Kasumi-1 (cell line): ENCODE measurements at regions not wholly inside any gene's neighbourhood (a gene's known extent, or its start where the extent isn't known, plus 50 kb on each side); places are given as distances from the start of the nearest gene placed in this dataset.

ENCODE experiments used
- DNase-seq, 2 experiments: peaks; one replicate each; lab custom pipeline; 2025; lab: John Stamatoyannopoulos, UW

DNA sequence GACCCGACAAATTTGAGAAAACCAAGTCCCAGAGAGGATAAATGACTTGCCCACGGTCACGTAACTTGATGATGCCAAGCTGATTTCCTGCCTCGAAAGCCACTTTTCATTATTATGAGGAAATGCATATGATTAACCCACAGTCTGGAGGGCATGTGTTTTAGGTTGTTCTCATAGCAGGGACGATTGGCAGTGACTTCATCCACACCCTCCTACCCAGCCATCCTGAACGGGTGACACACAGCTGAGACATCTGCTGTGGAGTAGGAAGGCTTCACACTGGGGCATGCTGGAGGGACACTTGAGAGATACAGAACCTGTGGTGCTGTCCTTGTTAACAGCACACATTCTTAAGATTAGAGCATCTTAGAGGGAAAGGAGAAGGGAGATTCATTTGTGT is 65.4 kb upstream of the WDFY2 start:
- no peak for DNase-seq

- DNase-seq = no peak
These were observed 64.5 kb upstream of the WDFY2 start for GRCh38 chr13:51519771-51520216.

DNA sequence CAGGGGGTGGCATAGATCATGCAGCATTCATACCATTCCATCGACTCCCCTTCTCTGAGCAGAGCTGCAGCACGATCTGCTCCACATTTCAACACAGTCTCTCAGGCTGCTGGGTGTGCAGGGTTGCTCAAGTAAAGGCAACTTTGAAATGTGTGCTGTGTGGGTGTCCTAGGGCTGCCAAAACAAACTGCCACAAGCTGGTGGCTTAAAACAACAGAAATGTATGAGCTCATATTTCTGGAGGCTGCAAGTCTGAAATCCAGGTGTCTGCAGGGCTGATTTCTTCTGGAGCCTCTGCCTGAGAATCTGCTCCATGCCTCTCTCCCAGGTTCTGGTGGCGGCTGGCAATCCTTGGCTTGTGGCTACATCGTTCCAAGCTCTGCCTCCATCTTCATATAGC is 63.7 kb upstream of the WDFY2 start:
- peak; percentile 13 to 46 for DNase-seq

GRCh38 chr13:51523082-51523518 is 61.2 kb upstream of the WDFY2 start:
- DNase-seq = peak; percentile 52 to 67

DNA sequence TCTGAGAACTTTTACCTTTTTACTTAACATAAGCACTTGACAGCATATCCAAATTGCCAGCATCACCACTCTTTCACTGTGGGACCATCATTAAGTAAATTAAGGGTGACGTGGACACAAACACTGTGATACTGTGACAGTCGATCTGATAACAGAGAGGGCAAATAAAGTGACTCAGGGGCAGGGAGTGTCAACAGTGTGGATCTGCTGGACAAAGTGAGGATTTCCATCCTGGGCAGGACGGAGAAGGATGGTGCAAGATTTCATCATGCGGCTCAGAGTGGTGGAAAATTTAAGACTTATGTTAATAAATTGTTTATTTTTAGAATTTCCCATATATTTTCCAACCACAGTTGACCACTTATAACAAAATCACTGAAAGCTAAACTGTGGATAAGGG is 60.0 kb upstream of the WDFY2 start:
- DNase-seq = no peak

DNA sequence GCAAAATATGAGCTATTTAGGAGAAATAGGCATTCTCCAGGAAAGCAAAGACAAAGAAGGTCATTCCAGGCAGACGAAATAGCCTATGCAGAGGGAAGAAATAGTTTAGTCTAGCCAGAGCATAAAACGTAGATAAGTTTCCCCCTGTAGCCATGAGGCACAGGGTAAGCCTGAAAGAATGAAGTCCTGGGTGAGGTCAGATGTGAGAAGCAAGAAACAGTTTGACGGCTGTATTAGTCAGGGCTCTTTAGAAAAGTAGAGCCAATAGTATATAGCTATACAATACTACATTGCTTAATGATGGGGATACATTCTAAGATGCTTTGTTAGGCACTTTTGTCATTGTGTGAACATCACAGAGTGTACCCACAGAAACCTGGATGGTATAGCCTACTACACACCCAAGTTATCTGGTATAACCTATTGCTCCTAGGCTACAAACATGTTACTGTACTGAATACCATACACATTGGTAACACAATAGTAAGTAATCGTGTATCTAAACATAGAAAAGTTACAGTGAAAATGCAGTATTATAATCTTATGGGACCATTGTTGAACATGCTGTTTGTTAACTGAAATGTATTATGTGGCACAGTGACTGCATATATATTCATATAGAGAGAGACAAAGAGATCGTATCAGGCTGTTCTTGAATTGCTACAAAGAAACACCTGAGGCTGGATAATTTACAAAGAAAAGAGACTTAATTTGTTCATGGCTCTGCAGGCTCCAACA is 59.3 kb upstream of the WDFY2 start:
- DNase-seq = no peak

- no peak for DNase-seq
These were observed 58.6 kb upstream of the WDFY2 start for GRCh38 chr13:51525567-51526167.

DNA sequence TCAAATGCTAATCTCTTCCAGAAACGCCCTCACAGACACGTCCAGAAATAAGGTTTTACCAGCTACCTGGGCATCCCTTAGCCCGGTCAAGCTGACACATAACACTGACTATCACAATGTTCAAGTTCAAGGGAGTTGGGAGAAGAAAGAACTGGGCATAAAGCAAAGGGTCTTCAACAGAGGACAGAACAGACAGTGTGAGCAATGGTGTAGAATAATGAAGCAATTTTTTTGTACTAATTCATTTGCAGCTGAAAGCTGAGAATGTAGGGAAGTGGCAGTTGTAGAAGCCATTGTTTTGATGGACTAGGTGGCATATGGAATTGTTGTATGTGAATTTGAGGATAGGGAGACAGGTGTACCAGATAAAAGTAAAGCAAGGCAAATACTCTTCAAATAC is 58.1 kb upstream of the WDFY2 start:
- no peak for DNase-seq

GRCh38 chr13:51532736-51533197 is 51.5 kb upstream of the WDFY2 start:
- DNase-seq = peak; percentile 67 to 75

DNA sequence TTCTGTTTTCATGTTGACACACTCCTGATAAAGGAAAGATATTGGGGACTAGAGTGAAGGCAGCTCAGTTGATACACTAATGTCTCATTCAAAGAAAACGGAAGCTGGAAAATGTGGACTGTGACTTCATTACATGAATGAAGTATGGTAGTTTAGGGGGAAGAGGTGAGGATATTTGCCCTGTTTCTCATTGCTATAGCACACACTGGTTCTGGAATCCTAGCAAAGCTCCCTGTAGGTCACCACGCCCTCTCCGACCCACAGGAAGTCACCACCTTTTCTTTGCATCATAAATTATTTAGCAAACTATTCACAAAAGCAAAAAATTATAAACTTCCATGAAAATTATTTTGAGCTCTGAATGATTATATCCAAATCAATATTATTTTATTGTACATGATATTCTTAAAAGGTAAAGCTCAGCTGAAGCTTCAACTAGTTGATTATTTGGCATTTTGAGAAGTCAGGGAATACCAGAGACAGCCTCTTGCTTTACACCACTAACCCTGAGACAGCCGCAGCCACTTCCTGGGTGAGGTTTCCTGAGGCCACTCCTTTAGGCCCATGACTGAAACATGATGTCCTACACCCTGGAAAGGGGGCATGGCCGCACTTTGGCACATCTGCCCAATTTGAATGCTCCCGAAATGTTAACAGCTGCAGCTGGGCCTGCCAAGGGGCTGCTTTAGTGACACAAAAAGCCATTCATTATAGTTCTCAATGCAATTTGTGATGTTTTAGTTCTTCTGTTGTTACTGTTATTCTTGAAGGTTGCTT is 50.0 kb upstream of the WDFY2 start:
- peak; percentile 64 to 68 for DNase-seq
